Lower lobe of right lung (tissue), 2 donors: ENCODE measurements at regions not wholly inside any gene's neighbourhood (a gene's known extent, or its start where the extent isn't known, plus 50 kb on each side); places are given as distances from the start of the nearest gene placed in this dataset.

ENCODE experiments used
- ATAC-seq, 2 donors: fragments of 200-7000 bp; cut with Tn5 transposase; one replicate each; pipeline ENCODE4 v1.9.1; 2020 to 2022; ENCODE audit warnings: mild to moderate bottlenecking in 2 of 2, moderate library complexity in 2 of 2
- DNase-seq: peaks from one replicate; pipeline ENCODE4 v3.0.0-alpha.2; 2020
- H3K27ac ChIP-seq: fragments of 200-600 bp; one replicate; pipeline ENCODE4 v1.8.0; 2022
- H3K27me3 ChIP-seq: fragments of 200-600 bp; one replicate; pipeline ENCODE4 v1.8.0; 2022; ENCODE audit warnings: low read depth
- H3K36me3 ChIP-seq: fragments of 200-600 bp; one replicate; pipeline ENCODE4 v1.8.0; 2022; ENCODE audit warnings: mild to moderate bottlenecking
- H3K4me1 ChIP-seq: fragments of 200-600 bp; one replicate; pipeline ENCODE4 v1.8.0; 2022
- H3K4me3 ChIP-seq: fragments of 200-600 bp; one replicate; pipeline ENCODE4 v1.8.0; 2022; ENCODE audit warnings: mild to moderate bottlenecking
- H3K9me3 ChIP-seq: fragments of 200-600 bp; one replicate; pipeline ENCODE4 v1.8.0; 2022
- CTCF ChIP-seq: fragments of 200-600 bp; IDR thresholded peaks from one replicate; pipeline ENCODE4 v1.8.0; 2022; ENCODE audit warnings: antibody characterized with exemption, mild to moderate bottlenecking
- intact Hi-C: fragments of 100-400 bp; cut with DNase I; formaldehyde crosslinking; loops from one replicate; pipeline ENCODE4 v1.11.0; 2022
- donor health status: DM: no; HTN: yes; CAD: no; lungs with severe emphysema.

- H3K27ac ChIP-seq, result no peak overlapping the region
- H3K4me3 ChIP-seq, result no peak overlapping the region
- H3K27me3 ChIP-seq, result no peaks in the 10 kb centered on the region
- ATAC-seq, result no peak
- TF ChIP-seq CTCF, result no peak
- H3K9me3 ChIP-seq, result no peaks in the 10 kb centered on the region
- intact Hi-C loops, result no loop called here
- no peaks in the 10 kb centered on the region for H3K36me3 ChIP-seq
- DNase-seq, result no peak
- H3K4me1 ChIP-seq, result no peaks in the 10 kb centered on the region
Observed at GRCh38 chr6:19663479-19663878, 173.7 kb upstream of the ID4 start.

- TF ChIP-seq CTCF, result no peak
- intact Hi-C loops, result no loop called here
- Histone ChIP-seq H3K9me3 (no peaks in the 10 kb centered on the region), H3K27ac (no peak overlapping the region), H3K27me3 (no peaks in the 10 kb centered on the region), H3K36me3 (no peaks in the 10 kb centered on the region), H3K4me3 (no peak overlapping the region), H3K4me1 (no peaks in the 10 kb centered on the region)
- no peak for DNase-seq
- no peak for ATAC-seq
Observed at GRCh38 chr6:19664050-19664449, 173.1 kb upstream of the ID4 start.

GRCh38 chr6:19664878-19665612 lies 172.1 kb upstream of the ID4 start:
- DNase-seq (no peak), ATAC-seq (no peak)
- no peak for TF ChIP-seq CTCF
- H3K9me3 ChIP-seq, result no peaks in the 10 kb centered on the region
- H3K4me1 ChIP-seq, result no peaks in the 10 kb centered on the region
- H3K27ac ChIP-seq, result no peak overlapping the region
- intact Hi-C loops, result no loop called here
- no peak overlapping the region for H3K4me3 ChIP-seq
- no peaks in the 10 kb centered on the region for H3K36me3 ChIP-seq
- H3K27me3 ChIP-seq, result no peaks in the 10 kb centered on the region

- ATAC-seq (no peak), DNase-seq (no peak)
- intact Hi-C loops, result no loop called here
- H3K4me3 ChIP-seq, result no peak overlapping the region
- no peak overlapping the region for H3K27ac ChIP-seq
- H3K9me3 ChIP-seq, result no peaks in the 10 kb centered on the region
- TF ChIP-seq CTCF, result no peak
- no peaks in the 10 kb centered on the region for H3K27me3 ChIP-seq
- no peaks in the 10 kb centered on the region for H3K4me1 ChIP-seq
- no peaks in the 10 kb centered on the region for H3K36me3 ChIP-seq
Observed at GRCh38 chr6:19665613-19665909, 171.6 kb upstream of the ID4 start.

GRCh38 chr6:19668710-19669109 lies 168.5 kb upstream of the ID4 start:
- intact Hi-C loops, result no loop called here
- Histone ChIP-seq H3K36me3 (no peaks in the 10 kb centered on the region), H3K4me3 (no peak overlapping the region), H3K9me3 (no peaks in the 10 kb centered on the region), H3K4me1 (no peaks in the 10 kb centered on the region), H3K27me3 (no peaks in the 10 kb centered on the region), H3K27ac (no peak overlapping the region)
- DNase-seq (no peak), ATAC-seq (no peak)
- no peak for TF ChIP-seq CTCF

GRCh38 chr6:19669206-19669605 lies 168.0 kb upstream of the ID4 start:
- DNase-seq (no peak), ATAC-seq (no peak)
- no peaks in the 10 kb centered on the region for H3K36me3 ChIP-seq
- TF ChIP-seq CTCF, result no peak
- no peak overlapping the region for H3K4me3 ChIP-seq
- H3K27ac ChIP-seq, result no peak overlapping the region
- intact Hi-C loops, result no loop called here
- no peaks in the 10 kb centered on the region for H3K27me3 ChIP-seq
- H3K4me1 ChIP-seq, result no peaks in the 10 kb centered on the region
- H3K9me3 ChIP-seq, result no peaks in the 10 kb centered on the region
